T1000 (cell line): ENCODE measurements at regions not wholly inside any gene's neighbourhood (a gene's known extent, or its start where the extent isn't known, plus 50 kb on each side); places are given as distances from the start of the nearest gene placed in this dataset.
"Not testable (repeated sequence)": the region's sequence is repeated elsewhere in the genome, so short reads cannot be mapped to it uniquely, and the experiment has no call there.

Experiments used
- DNase-seq: peaks from one replicate; lab custom pipeline; 2025; ENCODE audit warnings: mixed read lengths; lab: John Stamatoyannopoulos, UW

- DNase-seq, result no peak
Observed at GRCh38 chr2:63695583-63695982, 106.8 kb downstream of the MDH1 start.

GRCh38 chr2:63696496-63696895 lies 107.7 kb downstream of the MDH1 start:
- no peak for DNase-seq

GRCh38 chr2:63697160-63697559 lies 108.4 kb downstream of the MDH1 start:
- DNase-seq, result no peak

GRCh38 chr2:63698786-63699548 lies 110.2 kb downstream of the MDH1 start:
- DNase-seq, result peak; percentile 32

- no peak for DNase-seq
Observed at GRCh38 chr2:63699549-63699839, 110.7 kb downstream of the MDH1 start.

GRCh38 chr2:63700271-63700670 lies 111.5 kb downstream of the MDH1 start:
- no peak for DNase-seq

- no peak for DNase-seq
Observed at GRCh38 chr2:63701406-63701805, 112.6 kb downstream of the MDH1 start.

DNA sequence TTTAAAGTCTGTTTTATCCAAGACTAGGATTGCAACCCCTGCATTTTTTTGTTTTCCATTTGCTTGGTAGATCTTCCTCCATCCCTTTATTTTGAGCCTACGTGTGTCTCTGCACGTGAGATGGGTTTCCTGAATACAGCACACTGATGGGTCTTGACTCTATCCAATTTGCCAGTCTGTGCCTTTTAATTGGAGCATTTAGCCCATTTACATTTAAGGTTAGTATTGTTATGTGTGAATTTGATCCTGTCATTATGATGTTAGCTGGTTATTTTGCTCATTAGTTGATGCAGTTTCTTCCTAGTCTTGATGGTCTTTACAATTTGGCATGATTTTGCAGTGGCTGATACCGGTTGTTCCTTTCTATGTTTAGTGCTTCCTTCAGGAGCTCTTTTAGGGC lies 117.3 kb downstream of the MDH1 start:
- not testable (repeated sequence) for DNase-seq

- no peak for DNase-seq
Observed at GRCh38 chr2:63710732-63711131, 122.0 kb downstream of the MDH1 start.

DNA sequence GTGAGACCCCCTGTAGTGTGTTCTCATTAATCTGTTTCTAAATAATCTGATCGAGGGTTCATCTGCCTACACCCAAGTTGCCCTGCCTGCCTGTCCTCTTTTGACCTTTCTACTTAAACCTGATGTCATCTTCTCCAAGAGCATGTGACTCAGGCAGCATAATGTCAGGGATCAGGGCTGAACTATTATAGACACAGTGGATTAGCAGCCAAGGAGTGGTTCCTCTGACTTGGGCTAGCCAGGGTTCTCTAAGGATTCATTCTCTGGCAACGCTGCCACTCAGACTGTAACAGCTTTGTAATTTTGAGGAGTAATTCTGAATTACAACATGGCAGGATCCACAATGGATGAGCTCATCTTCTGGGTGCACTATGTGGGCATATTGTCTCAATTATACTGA lies 124.0 kb downstream of the MDH1 start:
- no peak for DNase-seq

GRCh38 chr2:63716146-63716545 lies 125.5 kb upstream of the UGP2 start:
- no peak for DNase-seq

DNA sequence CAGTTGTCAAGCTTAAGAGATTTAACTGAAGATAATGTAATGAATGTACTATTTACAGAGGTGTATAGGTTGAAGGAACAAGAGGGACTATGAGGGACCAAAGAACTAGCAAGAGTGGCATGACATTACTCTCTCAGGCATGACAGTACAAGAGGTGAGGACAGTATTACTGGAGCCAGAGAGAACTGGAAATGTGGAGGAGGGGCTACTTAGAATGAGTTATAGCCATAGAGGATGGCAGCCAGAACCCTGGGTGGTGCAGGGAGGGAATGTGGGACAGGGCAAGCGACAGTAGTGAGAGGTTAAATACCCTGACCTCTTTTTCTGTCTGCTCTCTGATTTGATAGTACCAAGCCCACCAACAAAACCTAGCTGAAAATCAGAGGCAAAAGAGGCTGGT lies 122.6 kb upstream of the UGP2 start:
- DNase-seq, result no peak

DNA sequence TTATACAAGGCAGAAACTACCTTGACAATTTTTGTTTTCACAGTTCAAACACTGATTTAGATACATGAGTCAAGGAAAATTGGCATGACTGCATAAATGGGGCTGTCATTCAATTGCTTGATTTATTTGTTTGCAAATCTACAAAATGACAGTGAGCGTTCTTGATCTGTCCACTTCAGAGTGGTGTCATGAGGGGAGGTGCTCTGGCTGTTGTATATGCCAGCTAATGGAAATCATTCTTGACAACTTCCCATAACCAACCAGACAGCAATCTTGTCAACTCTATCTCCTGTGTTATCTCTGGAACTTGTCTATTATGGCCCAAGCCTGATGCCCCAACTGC lies 120.6 kb upstream of the UGP2 start:
- DNase-seq, result no peak

DNA sequence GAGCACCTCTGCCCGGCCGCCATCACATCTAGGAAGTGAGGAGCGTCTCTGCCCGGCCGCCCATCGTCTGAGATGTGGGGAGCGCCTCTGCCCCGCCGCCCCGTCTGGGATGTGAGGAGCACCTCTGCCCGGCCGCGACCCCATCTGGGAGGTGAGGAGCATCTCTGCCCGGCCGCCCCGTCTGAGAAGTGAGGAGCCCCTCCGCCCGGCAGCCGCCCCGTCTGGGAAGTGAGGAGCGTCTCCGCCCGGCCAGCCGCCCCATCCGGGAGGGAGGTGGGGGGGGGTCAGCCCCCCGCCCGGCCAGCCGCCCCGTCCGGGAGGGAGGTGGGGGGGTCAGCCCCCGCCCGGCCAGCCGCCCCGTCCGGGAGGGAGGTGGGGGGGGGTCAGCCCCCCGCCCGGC lies 119.4 kb upstream of the UGP2 start:
- not testable (repeated sequence) for DNase-seq

DNA sequence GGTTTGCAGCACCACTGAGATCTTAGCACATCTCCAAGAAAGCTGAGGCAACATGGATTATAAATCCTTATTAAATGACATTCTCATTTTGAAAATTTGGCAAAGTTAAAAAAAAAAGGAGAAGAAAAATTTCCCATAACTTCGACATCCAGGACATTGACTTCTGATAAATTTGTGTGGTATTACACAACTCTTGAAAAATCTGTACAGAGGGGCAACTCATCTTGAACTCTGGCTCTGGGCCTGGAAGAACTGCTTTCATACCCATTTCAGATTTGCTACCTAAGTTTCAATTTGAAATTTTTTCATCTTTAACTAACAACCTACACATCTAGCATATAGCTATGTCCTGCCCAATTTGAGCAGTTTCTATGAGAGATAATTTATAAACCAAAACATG lies 118.0 kb upstream of the UGP2 start:
- no peak for DNase-seq

DNA sequence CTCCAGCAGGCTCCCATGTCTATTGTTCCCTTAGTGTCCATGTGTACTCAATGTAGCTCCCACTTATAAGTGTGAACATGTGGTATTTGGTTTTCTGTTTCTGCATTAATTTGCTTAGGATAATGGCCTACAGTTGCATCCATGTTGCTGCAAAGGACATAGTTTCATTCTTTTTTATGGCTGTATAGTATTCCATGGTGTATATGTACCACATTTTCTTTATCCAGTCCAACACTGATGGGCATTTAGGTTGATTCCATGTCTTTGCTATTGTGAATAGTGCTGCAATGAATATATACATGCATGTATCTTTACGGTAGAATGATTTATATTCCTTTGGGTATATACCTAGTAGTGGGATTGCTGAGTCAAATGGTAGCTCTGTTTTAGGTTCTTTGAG lies 116.5 kb upstream of the UGP2 start:
- DNase-seq, result not testable (repeated sequence)

DNA sequence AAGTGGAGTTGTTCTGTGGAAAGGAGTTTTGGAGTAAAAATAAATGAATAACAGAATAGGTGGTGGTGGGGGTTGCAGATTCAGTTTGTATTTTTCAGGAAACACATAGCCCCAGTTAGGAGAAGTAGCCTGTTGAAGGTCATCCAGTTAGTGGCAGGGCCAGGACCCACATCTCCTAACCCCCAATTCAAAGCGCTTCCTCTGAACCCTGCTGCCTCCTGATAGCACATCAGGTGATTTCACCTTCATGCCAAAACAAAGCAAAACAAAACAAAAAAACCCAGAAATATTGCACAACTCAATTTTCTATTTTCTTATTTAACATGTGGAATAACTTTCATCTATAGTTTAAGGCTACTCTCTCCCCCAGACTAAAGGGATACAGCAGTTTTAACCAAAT lies 112.3 kb upstream of the UGP2 start:
- DNase-seq, result no peak

DNA sequence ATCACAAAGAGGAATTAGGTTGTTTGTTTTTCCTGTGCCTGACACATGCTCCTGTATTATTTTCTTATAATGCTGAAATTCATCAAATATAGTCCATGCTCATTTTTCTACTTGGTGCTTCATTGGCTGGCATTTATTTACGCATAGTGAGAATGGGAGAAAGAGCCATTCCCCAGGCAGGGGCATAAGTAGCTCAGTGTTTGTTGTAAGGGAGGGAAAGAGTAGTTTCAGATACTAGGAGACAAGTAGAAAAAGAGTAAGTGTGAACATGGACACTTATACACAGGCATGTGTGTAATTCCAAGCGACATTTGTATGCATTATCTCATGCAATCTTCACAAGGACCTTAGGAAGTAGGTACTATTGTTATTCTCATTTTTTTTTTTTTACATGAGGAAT lies 111.9 kb upstream of the UGP2 start:
- DNase-seq, result no peak

DNA sequence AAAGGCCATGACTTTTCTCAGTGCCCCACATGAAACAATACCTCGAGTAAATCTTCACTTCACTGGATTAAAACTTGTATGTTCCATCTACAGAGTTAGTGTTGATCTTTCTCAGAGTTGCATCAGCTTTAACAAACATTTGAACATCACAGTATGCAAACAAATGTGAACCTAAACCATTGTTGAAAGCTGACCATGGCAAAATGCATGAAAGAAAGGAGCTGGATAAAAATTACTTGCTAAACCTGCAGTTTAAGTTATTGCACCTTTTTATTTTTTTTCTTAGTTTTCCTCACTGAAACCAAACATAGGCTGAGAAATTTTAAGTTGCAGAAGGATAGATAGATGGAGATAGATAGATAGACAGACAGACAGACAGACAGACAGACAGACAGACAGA lies 107.2 kb upstream of the UGP2 start:
- DNase-seq, result no peak

DNA sequence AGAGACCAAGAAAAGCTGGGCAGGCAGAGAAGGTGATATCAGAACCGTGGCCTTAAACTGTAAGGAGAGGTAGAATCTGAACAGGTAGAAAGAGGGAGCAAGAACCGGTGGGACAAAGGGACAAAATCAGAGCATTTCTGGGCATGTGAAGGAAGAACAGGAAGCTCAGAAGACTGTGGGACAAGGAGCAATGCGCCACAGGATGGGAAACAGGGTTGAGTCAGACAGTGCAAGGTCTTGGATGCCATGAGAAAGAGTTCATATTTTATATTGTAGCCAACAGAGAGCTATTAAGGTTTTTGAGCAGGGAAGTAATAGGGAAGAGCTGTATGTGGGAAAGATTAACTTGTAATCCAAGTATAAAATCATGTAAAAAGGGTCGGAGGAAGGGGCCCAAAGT lies 106.4 kb upstream of the UGP2 start:
- no peak for DNase-seq

DNA sequence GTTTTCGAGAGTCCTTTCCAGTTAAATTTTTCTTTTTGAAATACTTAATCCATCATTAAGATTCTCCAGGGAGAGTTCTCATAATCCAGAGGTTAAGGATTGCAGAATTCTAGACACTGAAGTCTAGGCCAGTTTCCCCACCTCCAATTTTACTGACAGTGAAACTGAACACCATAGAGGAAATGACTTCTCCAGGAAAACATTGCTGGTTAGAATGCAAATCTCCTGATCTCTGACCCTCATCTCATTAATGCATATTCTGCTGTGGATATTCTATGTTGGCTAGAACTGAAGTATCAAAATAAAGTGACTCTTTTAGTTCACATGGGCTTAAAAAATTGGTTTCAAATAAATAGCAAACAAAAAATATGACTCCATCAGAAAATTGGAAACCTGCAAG lies 105.8 kb upstream of the UGP2 start:
- DNase-seq, result no peak

GRCh38 chr2:63736354-63736753 lies 105.3 kb upstream of the UGP2 start:
- no peak for DNase-seq

DNA sequence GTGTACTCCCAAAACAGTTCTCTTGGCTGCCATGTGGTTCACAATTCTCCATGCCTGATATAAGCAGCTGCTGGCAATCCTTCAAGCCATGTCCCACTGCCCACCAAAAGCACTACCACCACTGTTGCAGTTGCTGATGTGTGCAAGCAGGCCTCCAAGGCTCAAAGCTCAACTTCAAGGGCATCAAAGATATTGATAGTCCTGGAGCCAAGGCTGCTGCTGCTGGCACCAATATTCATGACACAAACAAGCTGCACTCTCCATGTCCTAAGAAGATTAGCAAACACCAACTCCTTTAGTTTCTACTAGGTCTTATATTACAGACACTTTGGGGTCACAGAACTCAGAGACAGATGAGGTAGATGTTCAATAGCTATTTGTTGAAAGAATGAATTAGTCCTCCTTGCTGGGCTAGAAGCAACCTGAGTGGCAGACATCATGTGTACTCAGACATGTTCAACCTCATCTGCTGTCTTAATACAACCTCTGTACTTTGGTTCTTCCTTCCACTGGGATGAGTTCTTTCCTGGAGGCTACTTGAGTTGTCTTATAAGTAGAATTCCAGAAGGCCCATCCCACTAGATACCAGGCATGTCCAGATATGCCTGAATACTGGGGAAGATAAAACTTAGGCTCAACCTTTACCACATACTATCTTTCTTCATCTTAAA lies 104.5 kb upstream of the UGP2 start:
- DNase-seq, result no peak

DNA sequence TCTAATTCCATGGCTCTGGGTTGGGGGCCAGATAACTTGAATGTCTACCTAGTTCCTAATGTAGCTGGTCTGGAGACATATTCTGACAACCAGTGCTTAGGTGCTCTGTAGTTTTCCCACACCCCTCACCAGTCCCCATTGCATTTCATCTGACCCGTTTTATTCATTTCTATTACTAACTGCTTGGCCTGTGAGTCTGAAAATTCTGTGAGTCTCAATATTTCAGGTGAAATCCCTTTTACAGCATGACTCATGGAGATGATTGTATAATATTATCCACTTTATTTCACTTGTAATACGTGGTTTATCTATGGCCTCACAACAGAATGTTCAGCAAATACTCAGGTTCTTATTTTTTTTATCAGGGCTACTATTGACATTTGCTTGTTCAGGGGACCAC lies 103.7 kb upstream of the UGP2 start:
- no peak for DNase-seq
